Endothelial cell (in vitro differentiated cells): ENCODE measurements at regions not wholly inside any gene's neighbourhood (a gene's known extent, or its start where the extent isn't known, plus 50 kb on each side); places are given as distances from the start of the nearest gene placed in this dataset.

ENCODE experiments used
- DNase-seq: peaks from one replicate; pipeline ENCODE4 v3.0.0; 2021; ENCODE audit warnings: low spot score
- H3K27ac Mint-ChIP-seq: one replicate; pipeline ENCODE4 v1.8.0; 2021; ENCODE audit warnings: mixed read lengths, inconsistent platforms; ENCODE audit not compliant: unreplicated experiment
- H3K27me3 Mint-ChIP-seq: one replicate; pipeline ENCODE4 v1.8.0; 2021; ENCODE audit warnings: mild to moderate bottlenecking, moderate library complexity, mixed read lengths, inconsistent platforms; ENCODE audit not compliant: unreplicated experiment
- H3K36me3 Mint-ChIP-seq: one replicate; pipeline ENCODE4 v1.8.0; 2021; ENCODE audit warnings: mild to moderate bottlenecking, low read depth, mixed read lengths, inconsistent platforms; ENCODE audit not compliant: unreplicated experiment
- H3K4me1 Mint-ChIP-seq: one replicate; pipeline ENCODE4 v1.8.0; 2021; ENCODE audit warnings: mild to moderate bottlenecking, mixed read lengths, inconsistent platforms; ENCODE audit not compliant: unreplicated experiment
- H3K4me3 Mint-ChIP-seq: one replicate; pipeline ENCODE4 v1.8.0; 2021; ENCODE audit warnings: mild to moderate bottlenecking, mixed read lengths, inconsistent platforms; ENCODE audit not compliant: unreplicated experiment
- H3K9me3 Mint-ChIP-seq: one replicate; pipeline ENCODE4 v1.8.0; 2021; ENCODE audit warnings: mixed read lengths, inconsistent platforms; ENCODE audit not compliant: unreplicated experiment
- TF ChIP-seq, protein P1 (sequence below): fragments of 200-600 bp; sonication (generic); IDR thresholded peaks from one replicate; pipeline ENCODE4 v1.5.0; 2021; ENCODE audit warnings: antibody characterized with exemption; ENCODE audit not compliant: unreplicated experiment

GRCh38 chr2:6065703-6066102 is 373.5 kb downstream of the SOX11 start:
- Mint-ChIP-seq H3K4me1 (no peaks in the 10 kb centered on the region), H3K9me3 (no peaks in the 10 kb centered on the region), H3K36me3 (no peaks in the 10 kb centered on the region), H3K27me3 (peaks cover 2% of the 10 kb centered on the region), H3K27ac (no peak overlapping the region), H3K4me3 (no peak overlapping the region)
- TF ChIP-seq, protein P1, sequence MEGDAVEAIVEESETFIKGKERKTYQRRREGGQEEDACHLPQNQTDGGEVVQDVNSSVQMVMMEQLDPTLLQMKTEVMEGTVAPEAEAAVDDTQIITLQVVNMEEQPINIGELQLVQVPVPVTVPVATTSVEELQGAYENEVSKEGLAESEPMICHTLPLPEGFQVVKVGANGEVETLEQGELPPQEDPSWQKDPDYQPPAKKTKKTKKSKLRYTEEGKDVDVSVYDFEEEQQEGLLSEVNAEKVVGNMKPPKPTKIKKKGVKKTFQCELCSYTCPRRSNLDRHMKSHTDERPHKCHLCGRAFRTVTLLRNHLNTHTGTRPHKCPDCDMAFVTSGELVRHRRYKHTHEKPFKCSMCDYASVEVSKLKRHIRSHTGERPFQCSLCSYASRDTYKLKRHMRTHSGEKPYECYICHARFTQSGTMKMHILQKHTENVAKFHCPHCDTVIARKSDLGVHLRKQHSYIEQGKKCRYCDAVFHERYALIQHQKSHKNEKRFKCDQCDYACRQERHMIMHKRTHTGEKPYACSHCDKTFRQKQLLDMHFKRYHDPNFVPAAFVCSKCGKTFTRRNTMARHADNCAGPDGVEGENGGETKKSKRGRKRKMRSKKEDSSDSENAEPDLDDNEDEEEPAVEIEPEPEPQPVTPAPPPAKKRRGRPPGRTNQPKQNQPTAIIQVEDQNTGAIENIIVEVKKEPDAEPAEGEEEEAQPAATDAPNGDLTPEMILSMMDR: no peak
- DNase-seq: no peak

DNA sequence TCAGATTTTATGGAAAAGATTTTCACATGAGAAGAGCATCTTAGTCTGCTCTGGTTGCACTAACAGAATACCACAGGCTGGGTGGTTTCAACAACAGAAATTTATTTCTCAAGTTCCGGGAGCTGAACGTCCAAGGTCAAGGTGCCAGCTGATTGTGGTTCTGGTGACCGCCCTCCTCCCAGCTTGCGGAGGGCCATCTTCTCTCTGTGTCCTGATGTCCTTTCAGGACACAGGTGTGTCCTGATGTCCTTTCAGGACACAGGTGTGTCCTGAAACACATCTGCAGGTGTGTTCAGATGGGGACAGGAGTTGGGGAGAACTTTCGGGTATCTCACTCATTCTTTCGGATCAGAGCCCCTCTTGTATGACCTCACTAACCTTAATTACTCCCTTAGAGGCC is 374.9 kb downstream of the SOX11 start:
- DNase-seq: no peak
- Mint-ChIP-seq H3K27ac (no peak overlapping the region), H3K9me3 (no peaks in the 10 kb centered on the region), H3K36me3 (no peaks in the 10 kb centered on the region), H3K4me1 (no peaks in the 10 kb centered on the region), H3K4me3 (no peak overlapping the region), H3K27me3 (peaks cover 2% of the 10 kb centered on the region)
- TF ChIP-seq, protein P1: no peak

DNA sequence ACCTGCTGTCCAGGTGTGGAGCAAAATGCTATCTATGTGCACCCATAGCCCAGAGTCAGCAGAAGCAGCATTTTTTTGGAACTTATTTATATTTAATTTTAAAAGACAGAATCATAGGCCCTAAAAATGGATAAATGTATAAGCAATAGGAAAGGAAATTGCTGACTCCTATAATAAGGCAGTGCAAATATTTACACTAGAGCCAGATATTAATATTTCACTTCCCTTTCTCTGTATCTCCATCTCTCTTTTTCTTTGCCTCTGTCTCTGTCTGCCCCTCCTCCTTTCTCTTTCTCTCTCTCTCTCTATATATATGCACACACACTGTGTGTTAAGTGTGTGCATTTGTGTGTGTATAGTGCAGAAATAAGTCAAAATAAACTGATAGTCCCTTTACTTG is 375.6 kb downstream of the SOX11 start:
- no peaks in the 10 kb centered on the region for H3K27me3 Mint-ChIP-seq
- no peak overlapping the region for H3K27ac Mint-ChIP-seq
- no peaks in the 10 kb centered on the region for H3K9me3 Mint-ChIP-seq
- no peaks in the 10 kb centered on the region for H3K36me3 Mint-ChIP-seq
- no peak for DNase-seq
- H3K4me3 Mint-ChIP-seq: no peak overlapping the region
- TF ChIP-seq, protein P1: no peak
- no peaks in the 10 kb centered on the region for H3K4me1 Mint-ChIP-seq

DNA sequence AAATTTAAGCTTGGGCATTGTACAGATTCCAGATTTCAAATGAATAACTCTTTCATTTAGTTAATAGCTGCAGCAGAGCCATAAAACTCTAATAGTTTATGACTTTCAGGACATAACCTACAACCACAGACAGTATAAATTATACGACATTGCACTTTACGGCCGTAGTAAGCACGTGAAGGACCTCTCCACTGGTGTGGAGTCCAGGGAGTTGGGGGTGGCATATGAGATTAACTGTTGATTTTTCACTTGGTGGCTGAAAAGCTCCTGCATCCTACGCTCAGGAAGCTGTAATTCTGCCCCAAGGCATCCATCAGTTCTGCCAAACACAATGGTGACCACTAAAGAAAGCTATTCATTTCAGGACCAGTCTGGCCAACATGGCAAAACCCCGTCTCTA is 376.2 kb downstream of the SOX11 start:
- Mint-ChIP-seq H3K9me3 (no peaks in the 10 kb centered on the region), H3K4me3 (no peak overlapping the region), H3K27ac (no peak overlapping the region), H3K36me3 (no peaks in the 10 kb centered on the region), H3K27me3 (no peaks in the 10 kb centered on the region), H3K4me1 (no peaks in the 10 kb centered on the region)
- no peak for DNase-seq
- TF ChIP-seq, protein P1: no peak

DNA sequence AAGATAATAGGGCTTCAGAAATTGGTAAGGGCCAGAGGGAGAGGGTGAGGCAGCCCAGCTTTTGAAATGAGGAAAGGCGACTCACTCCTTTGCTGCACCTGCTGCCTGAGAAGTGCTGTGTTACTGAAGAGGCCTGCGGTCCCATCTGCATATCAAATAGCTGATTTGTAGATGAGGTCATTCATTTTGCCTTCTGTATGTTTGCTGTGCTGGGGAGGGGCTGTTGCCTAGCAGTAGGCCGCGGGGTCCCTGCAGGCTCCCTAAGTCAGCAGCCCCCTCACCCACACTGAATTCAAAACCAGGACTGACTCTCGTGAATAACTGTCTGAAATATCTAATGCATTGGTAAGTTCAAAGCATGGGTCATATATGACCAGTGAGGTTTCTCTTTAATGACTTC is 377.2 kb downstream of the SOX11 start:
- no peak for DNase-seq
- Mint-ChIP-seq H3K4me3 (no peak overlapping the region), H3K27ac (no peak overlapping the region), H3K27me3 (no peaks in the 10 kb centered on the region), H3K36me3 (no peaks in the 10 kb centered on the region), H3K4me1 (no peaks in the 10 kb centered on the region), H3K9me3 (no peaks in the 10 kb centered on the region)
- TF ChIP-seq, protein P1: no peak
